NCI-H2196 (cell line): ENCODE measurements at regions not wholly inside any gene's neighbourhood (a gene's known extent, or its start where the extent isn't known, plus 50 kb on each side); places are given as distances from the start of the nearest gene placed in this dataset.
A peak's percentile ranks its signal among the peaks of the same experiment; 100 is the strongest.
"Not testable (repeated sequence)": the region's sequence is repeated elsewhere in the genome, so short reads cannot be mapped to it uniquely, and the experiment has no call there.

Experiments used
- DNase-seq: peaks from one replicate; lab custom pipeline; 2025; ENCODE audit not compliant: unreplicated experiment; lab: John Stamatoyannopoulos, UW

GRCh38 chr10:118913825-118914224, 115.7 kb upstream of the NANOS1 start:
- no peak for DNase-seq

GRCh38 chr10:118914629-118915028, 114.9 kb upstream of the NANOS1 start:
- DNase-seq, result no peak

- no peak for DNase-seq
Measured at GRCh38 chr10:118915161-118915560, 114.4 kb upstream of the NANOS1 start.

GRCh38 chr10:118916777-118917176, 112.7 kb upstream of the NANOS1 start:
- no peak for DNase-seq

- DNase-seq, result no peak
Measured at GRCh38 chr10:118917701-118918100, 111.8 kb upstream of the NANOS1 start.

- DNase-seq, result no peak
Measured at GRCh38 chr10:118918116-118918515, 111.4 kb upstream of the NANOS1 start.

GRCh38 chr10:118918587-118918986, 110.9 kb upstream of the NANOS1 start:
- DNase-seq, result no peak

GRCh38 chr10:118920206-118920605, 109.3 kb upstream of the NANOS1 start:
- DNase-seq, result no peak

GRCh38 chr10:118922226-118922625, 107.3 kb upstream of the NANOS1 start:
- peak; percentile 1 for DNase-seq

- DNase-seq, result no peak
Measured at GRCh38 chr10:118922972-118923371, 106.5 kb upstream of the NANOS1 start.

GRCh38 chr10:118924493-118924892, 105.0 kb upstream of the NANOS1 start:
- no peak for DNase-seq

- no peak for DNase-seq
Measured at GRCh38 chr10:118925404-118926071, 104.0 kb upstream of the NANOS1 start.

- no peak for DNase-seq
Measured at GRCh38 chr10:118926072-118926417, 103.5 kb upstream of the NANOS1 start.

GRCh38 chr10:118926441-118926840, 103.1 kb upstream of the NANOS1 start:
- no peak for DNase-seq

- DNase-seq, result no peak
Measured at GRCh38 chr10:118926903-118927302, 102.6 kb upstream of the NANOS1 start.

GRCh38 chr10:118927321-118927720, 102.2 kb upstream of the NANOS1 start:
- DNase-seq, result no peak

GRCh38 chr10:118930614-118931013, 98.9 kb upstream of the NANOS1 start:
- no peak for DNase-seq

GRCh38 chr10:118931436-118931835, 98.1 kb upstream of the NANOS1 start:
- no peak for DNase-seq

- not testable (repeated sequence) for DNase-seq
Measured at GRCh38 chr10:118932154-118932553, 97.4 kb upstream of the NANOS1 start.

GRCh38 chr10:118937226-118937625, 92.3 kb upstream of the NANOS1 start:
- no peak for DNase-seq

- DNase-seq, result no peak
Measured at GRCh38 chr10:118939211-118940007, 90.1 kb upstream of the NANOS1 start.

- no peak for DNase-seq
Measured at GRCh38 chr10:118940386-118940785, 89.1 kb upstream of the NANOS1 start.

- DNase-seq, result no peak
Measured at GRCh38 chr10:118943253-118943652, 86.3 kb upstream of the NANOS1 start.
